HG02981 (cell line): ENCODE measurements at regions not wholly inside any gene's neighbourhood (a gene's known extent, or its start where the extent isn't known, plus 50 kb on each side); places are given as distances from the start of the nearest gene placed in this dataset.
"Not testable (repeated sequence)": the region's sequence is repeated elsewhere in the genome, so short reads cannot be mapped to it uniquely, and the experiment has no call there.

Experiments
- ATAC-seq: cut with Tn5 transposase; IDR thresholded peaks from one replicate; pipeline ENCODE4 v1.9.1; 2021; ENCODE audit warnings: mild to moderate bottlenecking, moderate library complexity; ENCODE audit not compliant: unreplicated experiment

DNA sequence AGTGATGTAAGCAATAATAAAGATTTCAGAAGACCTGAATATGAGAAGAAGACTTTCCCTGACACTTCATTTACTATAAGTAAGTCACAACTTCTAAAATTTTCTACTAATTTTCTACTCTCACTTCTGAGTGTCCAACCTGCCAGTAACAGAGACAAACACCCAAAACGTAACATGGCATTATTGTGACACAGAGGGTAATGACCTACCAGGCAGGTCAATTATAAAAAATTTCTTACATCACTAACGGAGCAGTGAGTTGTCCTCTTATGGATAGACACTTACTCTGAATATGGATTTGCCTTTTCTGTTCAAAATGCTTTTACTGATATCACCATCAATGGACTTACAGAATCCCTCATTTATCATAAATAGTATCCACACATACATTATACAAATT is 405.9 kb upstream of the MAGEB16 start:
- ATAC-seq: no peak

DNA sequence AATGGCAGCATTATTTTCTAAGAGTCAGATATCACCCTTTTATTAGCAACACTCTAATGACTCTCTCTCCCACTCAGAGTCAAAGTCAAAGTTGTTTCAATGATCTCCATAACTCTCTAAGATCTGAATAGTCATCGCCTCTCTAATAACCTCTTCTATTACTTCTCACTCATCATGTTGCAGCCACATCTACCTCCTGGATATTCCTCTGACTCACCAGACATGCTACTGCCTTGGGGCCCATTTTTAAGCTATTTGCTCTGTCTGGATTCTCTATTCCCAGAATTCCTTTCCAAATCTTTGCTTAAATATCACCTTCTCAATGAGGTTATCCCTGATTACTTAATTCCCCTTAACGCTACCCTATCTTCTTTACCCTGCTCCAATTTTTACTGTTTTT is 391.8 kb upstream of the MAGEB16 start:
- no peak for ATAC-seq

DNA sequence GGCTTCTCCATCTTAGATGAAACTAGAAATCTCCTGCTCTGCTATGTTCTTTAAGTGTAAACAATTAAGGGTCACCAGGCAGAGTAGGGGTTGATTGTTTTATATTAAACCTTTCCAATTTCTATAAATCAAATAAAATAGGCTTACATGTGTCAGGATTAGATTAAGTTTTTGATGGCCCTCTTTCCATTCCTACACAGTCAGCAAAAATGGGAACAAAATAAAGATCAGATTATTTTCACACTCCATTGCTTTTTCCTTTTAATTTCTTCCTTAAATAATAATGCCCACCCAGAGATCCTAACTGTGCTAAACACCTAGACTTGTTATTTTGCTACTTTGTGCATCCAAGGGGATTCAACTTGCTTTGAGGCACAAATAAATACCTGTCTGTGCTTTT is 381.4 kb upstream of the MAGEB16 start:
- no peak for ATAC-seq

DNA sequence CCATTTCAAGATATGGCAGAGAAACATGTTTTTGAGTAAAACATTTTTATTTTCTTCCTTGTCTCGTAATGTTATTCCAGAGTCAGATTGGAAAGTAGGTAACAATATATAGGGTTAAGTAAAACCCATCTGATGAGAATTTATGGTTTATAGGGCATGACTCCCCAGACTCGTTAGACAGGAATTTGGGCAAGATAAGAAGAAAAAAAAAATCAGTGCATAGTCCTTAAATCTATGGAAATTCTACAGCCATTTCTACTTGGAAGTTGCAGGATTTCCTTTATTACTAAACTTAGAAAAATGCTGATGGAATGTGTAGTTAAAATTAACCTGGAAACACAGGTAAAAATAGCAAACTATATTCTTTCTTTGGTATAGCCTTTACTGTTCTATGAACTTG is 366.1 kb upstream of the MAGEB16 start:
- no peak for ATAC-seq

DNA sequence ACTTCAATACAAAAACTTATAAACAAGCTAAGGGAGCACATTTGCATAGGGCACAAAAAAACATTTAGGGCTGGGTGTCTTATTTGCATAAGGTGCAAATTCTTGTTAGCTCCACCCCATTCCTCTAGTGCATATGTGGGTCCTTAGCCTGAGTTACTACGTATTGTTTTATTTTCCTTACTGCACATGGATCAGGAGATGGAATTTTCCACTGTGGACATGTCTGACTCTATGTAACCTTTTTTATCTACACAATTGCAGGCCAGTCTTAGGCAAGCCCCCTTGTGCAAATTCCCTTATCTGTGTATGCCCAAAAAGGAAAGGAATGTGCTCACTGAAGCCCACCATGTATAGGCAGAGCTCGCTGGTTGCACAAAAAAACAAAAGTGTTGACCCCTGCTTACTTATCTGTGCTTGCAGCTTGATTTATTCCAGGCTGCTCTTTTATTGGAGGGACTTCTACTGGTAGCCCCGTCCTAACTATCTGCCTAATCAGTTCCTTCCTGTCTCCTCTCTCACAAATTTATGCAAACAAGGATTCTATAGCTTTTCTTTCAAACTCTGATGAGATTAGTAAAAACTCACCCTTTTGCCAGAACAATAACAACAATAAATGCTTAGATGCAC is 359.0 kb upstream of the MAGEB16 start:
- no peak for ATAC-seq

DNA sequence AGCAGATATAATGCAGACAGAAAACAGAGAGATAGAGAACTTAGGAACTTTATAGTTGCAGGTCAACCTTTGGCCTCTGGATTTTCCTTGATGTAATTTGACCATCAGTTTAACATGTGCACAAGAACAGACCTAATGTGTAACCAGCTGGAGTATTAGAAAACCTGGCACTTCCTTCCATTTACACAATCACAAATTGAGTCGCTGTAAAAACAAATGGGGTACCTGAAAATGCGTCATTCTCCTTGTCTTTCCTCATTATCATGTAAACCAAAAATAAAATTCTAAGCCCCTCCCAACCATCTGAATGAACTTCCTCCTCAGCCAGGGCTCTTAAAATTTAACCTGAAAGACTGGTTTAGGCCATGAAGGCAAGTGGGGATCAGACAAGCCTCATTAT is 358.4 kb upstream of the MAGEB16 start:
- no peak for ATAC-seq

DNA sequence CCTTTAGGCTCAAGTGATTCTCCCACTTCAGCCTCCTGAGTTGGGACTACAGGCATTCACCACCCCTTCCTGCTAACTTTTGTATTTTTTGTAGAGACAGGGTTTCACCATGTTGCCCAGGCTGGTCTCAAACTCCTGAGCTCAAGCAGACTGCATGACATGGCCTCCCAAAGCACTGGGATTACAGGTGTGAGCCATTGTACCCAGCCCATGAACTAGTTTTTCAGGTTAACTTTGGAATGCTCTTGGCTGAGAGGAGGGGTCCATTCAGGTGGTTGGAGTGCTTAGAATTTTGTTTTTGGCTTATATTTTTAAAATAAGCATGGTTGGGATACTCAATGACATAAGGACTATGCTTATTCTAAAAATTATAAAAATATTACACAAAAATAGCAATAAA is 355.7 kb upstream of the MAGEB16 start:
- no peak for ATAC-seq

DNA sequence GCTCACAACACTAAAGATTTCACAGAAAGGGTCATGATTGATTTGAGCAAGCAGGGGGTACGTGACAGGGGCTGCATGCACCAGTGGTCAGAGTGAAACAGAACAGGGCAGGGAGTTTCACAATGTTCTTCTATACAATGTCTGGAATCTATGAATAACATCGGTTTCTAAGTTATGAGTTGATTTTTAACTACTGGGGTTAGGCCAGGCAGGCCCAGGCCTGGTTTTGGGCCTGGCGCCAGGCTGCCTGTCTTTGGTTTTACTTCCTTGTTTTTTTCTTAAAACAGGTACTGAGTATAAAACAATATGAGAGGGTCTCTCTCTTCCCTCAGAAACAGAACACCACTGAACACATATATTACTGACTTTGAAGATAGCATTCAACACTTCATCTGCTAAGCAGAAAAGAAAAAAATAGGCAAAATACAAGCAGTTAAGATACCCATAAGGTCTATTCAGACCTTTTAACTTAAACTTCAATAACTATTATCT is 355.0 kb upstream of the MAGEB16 start:
- ATAC-seq: not testable (repeated sequence)

DNA sequence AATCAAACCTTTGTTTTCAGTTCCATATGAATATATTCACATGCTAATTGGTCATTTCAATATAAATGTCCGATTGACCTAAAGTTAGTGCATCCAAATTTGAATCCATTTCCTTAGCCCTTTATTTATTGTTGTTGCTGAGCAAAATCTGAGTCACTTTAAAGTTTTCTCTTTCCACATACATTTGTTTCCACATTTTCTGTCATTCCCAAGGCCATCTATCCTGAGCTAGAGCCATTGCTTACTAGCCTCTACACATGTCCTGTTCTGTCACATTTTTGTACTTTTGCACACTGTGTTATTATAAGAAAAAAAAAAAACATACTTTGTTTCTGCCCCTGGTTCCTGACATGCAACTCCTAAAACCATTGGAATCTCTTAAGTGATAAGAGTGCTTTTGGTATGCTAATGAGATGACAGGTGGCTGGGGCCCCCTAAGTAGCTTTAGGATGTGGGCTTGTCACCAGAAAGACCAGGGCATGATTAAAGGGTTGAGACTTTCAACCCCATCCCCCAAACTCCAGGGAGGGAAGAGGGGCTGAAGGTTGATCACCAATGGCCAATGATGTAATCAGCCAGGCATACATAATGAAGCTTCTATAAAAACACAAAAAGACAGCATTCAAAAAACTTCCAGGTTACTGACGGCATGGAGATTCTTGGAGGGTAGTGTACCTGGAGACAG is 353.3 kb upstream of the MAGEB16 start:
- no peak for ATAC-seq

DNA sequence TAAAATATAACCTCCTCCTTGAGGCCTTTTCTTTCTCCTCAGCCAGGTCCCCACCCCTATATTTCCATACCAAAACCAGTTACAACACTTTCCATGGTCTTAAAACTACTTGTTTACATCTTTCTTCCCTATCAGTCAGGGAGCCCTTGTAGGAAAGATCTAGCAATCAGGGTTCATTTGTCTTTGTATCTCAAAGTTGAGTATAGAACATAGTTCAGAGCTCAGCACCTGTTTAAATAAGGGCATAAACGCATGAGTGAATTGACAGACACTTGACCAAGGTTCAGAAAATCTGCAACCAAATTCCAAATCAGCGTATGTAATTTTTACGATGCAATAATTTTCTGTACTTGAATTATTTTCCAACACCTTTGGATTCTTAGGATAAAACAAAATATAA is 352.2 kb upstream of the MAGEB16 start:
- no peak for ATAC-seq

DNA sequence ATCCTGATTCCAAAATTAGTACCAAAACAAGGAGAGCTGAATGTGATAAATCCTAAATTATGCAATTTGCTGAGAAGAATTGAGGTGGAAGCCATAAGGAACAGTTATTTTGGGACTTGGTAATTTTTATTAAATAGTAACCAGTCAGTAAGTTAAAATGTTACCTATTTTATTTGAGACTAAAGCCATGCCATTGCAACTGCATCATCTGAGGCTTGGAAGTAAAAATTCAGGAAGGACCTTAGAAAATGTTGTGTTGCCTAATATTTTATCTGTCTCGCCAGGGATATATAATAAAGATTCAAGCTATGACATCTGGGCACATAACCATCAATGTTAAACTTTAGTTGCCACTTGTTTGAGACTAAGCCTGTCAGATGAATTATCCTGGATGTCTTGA is 341.3 kb upstream of the MAGEB16 start:
- ATAC-seq: no peak

DNA sequence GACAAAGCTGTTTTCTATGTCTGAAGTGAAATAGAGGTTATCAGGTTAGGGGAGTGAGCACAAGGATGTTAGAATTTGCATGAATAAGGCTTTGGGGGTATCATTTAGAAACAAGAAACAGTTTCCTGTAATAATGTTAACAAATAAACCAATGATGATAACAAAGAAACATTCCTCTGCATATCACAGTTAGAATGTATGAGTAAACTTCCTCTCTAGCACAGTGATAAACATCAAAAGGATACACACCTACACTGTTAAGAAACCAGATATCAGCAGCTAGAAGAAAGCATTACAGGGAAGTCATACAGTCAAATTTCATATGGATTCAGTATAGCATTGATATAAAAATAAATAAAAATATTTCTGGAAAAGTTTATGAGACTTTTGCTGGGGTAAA is 340.0 kb upstream of the MAGEB16 start:
- no peak for ATAC-seq

DNA sequence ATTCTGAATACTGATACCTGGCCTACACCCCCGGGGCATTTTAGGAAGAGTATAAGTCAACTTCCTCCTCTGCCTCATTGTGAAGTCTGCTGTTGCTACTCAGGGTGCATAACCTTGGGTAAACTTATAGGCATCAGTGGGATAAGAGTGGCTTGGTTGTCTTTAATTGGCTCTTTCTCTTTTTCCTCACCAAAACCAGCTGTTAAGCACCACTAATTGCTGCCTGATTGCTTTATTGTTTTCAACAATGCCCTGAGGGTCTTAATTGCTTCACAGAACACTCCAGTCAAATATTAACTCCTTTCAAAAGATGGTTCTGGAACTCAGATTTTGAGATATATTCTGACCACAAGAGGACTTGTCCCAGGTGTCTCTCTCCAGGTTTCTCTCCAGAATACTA is 337.0 kb upstream of the MAGEB16 start:
- ATAC-seq: no peak

DNA sequence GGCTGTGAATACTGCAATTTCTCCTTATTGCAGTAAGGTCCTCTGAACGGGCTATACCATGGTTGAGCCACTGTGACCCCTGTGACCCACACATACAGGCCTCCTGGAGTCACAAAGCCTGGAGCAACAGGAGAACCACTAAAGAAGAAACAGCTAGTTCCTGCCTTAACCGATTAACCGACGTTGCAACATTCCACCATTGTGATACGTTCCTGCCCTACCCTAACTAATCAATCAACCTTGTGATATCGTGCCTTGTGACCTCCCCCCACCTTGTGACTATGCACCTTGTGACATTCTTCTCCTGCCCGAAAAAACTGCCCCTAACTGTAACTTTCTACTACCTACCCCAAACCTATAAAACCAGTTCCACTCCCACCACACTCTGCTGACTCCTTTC is 301.5 kb upstream of the MAGEB16 start:
- ATAC-seq: not testable (repeated sequence)

DNA sequence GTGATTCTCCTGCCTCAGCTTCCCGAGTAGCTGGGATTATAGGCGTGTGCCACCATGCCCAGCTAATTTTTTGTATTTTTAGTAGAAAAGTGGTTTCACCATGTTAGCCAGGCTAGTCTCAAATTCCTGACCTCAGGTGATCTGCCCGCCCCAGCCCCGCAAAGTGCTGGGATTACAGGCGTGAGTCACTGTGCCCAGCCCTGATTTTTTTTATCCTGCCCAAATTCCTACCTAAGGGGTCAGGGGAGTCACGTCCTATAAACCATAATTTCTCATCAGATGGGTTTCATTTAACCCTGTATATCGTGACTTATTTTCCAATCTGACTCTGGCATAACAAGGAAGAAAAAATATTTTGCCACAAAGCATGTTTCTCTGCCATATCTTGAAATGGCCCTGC is 300.7 kb upstream of the MAGEB16 start:
- not testable (repeated sequence) for ATAC-seq

DNA sequence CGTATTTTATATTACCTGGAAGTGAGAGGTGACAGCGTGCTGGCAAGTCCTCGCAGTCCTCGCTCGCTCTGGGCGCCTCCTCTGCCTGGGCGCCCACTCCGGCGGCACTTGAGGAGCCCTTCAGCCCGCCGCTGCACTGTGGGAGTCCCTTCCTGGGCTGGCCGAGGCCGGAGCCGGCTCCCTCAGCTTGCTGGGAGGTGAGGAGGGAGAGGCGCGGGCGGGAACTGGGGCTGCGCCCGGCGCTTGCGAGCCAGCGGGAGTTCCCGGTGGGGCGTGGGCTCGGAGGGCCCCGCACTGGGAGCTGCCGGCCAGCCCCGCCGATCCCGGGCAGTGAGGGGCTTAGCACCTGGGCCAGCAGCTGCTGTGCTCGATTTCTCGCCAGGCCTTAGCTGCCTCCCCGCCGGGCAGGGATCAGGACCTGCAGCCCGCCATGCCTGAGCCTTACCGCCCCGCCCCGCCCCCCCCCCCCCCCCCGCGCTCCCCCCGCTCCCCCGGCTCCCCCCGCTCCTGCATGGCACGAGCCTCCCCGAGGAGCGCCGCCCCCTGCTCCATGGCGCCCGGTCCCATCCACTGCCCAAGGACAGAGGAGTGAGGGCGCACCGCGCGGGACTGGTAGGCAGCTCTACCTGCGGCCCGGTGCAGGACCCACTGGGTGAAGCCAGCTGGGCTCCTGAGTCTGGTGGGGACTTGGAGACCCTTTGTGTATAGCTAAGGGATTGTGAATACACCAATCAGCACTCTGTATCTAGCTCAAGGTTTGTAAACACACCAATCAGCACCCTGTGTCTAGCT is 298.9 kb upstream of the MAGEB16 start:
- ATAC-seq: no peak

DNA sequence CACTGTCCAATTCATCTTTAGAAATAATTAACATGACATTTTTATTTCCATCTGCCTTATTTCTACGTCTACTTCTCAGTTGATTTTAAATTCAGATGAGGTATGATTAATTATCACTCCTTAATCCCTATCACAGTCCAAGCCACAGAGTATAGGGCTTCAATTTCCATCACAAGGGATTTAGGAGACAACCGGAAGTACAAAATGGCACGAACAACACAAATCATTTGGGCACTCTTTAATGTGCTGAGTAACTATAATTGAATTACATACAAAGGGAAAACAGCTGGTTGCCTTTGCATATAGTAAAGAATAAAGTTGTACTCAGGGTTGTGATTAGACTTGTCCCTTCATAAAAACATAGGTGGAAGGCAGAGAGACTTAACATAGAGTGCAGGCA is 290.4 kb upstream of the MAGEB16 start:
- ATAC-seq: no peak

DNA sequence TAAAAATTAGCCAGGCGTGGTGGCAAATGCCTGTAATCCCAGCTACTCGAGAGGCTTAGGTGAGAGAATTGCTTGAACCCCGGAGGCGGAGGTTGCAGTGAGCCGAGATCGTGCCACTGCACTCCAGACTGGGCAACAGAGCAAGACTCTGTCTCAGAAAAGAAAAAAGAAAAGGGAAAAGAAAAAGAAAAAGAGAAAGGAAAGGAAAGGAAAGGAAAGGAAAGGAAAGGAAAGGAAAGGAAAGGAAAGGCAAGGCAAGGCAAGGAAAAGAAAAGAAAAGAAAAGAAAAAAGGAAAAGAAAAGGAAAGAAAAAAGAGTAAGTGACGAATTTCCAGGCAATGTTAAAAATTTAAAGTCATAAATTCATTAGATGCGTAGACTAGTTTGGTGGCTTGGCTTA is 250.1 kb upstream of the MAGEB16 start:
- ATAC-seq: not testable (repeated sequence)

DNA sequence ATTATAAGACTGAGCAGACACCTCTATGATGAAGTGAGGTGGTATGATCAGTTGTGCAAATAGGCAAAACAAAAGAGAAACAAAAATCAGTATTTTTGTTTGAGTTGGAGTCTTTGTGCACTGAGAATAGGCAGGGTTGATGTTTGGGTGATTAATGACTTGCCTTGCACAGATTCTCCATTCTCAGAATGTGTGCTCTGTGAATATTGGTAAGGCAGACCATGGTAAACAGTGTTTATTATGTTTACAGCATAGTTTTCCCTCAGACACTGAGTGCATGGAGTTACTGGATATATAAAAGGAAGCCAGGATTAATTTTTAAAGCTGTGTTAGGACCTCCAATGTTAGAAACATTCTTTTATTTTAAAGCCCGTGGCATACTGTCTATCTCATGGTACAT is 240.2 kb upstream of the MAGEB16 start:
- ATAC-seq: no peak

DNA sequence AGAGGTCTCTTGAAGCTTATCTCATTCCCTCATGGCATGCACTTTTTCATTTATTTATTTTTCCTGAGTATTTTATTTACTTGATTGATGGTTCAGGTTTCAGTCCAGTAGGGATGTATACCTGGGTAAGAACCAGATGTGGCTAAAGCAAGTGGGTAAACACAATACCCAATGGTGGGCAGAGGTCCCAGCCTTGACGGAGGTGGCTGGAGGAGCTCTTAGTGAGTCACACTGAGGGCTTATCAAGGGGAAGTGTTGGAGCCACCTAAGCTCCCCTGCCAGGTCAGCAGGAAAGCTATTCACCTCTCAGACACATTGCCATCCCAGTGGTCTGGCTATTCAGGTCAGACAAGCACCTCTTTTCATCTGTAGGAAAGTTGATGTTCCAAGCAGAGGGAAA is 236.2 kb upstream of the MAGEB16 start:
- no peak for ATAC-seq

DNA sequence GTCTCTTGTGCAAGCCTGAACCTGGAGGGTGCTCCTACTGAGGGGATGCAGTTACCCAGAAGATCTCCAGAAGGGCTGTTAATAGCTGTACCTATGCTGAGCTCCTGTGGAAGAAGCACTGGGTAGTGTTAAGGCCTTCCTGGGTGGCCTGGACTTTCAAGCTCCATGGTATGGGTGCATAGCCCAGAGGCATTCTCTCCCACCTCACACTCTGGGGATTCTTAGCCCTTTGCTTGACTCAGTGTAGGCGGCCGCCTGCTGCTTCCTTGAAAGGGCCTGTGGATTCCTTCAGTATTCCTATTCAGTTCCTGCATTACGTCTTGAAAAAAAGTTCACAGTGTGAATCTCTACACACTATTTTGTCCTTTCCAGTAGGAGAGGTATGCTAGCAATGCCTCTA is 235.7 kb upstream of the MAGEB16 start:
- no peak for ATAC-seq

DNA sequence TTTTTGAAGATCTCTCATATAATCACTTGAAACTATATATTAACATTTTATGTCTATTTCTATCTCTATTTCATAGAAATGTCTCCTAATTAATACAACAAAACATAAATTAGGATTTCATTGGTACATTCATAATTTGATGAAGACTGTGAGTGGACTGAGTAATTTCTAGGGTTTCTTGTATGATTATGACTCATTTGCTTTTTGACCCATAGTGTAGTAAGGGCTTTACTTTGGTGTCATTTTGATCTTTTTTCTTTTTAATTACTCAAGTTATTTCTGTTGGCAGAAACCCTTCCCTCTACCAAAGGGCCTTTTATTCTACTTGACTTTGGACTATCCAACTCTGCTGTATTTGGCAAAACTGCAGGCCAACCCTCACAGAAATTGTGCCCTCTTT is 207.9 kb upstream of the MAGEB16 start:
- ATAC-seq: no peak
